ENCODE measurements at regions not wholly inside any gene's neighbourhood (a gene's known extent, or its start where the extent isn't known, plus 50 kb on each side); places are given as distances from the start of the nearest gene placed in this dataset.

DNA sequence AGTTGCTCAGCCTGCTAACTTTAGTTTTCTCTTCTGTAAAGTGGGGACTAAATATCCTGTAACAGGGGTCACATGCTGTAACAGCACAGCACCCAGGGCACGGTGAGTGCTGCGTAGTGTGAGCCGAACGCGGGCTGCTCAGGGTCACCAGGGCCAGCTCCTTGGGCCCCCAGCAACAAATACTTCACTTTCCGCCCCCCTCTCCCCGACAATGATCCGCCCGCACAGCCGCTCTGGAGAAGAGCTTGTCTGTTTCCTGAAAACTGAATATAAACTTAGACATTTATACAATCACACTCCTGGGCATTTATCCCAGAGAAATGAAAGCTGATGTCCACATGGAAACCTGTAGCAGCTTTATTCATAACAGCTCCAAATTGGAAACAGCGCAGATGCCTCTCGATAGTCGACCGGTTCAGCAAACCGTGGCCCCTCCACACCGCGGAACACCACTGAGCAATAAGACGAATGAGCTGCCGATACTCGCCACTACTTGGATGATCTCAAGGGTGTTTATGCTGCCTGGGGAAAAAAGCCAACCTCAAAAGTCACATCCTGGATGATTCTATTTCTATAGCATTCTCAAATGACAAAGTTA is 267.2 kb downstream of the PARN start:
- POLR2A ChIA-PET, result no interaction called here
- intact Hi-C loops (cut with micrococcal nuclease), result no loop called here
- TF ChIP-seq, protein P1, sequence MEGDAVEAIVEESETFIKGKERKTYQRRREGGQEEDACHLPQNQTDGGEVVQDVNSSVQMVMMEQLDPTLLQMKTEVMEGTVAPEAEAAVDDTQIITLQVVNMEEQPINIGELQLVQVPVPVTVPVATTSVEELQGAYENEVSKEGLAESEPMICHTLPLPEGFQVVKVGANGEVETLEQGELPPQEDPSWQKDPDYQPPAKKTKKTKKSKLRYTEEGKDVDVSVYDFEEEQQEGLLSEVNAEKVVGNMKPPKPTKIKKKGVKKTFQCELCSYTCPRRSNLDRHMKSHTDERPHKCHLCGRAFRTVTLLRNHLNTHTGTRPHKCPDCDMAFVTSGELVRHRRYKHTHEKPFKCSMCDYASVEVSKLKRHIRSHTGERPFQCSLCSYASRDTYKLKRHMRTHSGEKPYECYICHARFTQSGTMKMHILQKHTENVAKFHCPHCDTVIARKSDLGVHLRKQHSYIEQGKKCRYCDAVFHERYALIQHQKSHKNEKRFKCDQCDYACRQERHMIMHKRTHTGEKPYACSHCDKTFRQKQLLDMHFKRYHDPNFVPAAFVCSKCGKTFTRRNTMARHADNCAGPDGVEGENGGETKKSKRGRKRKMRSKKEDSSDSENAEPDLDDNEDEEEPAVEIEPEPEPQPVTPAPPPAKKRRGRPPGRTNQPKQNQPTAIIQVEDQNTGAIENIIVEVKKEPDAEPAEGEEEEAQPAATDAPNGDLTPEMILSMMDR (IDR thresholded peaks at IDR 0.05), result no peak
- ATAC-seq (no peak), DNase-seq (no peak)
- Mint-ChIP-seq H3K4me3 (no peak overlapping the region), H3K27me3 (no peaks in the 10 kb centered on the region), H3K4me1 (ENCODE audit: low read depth) (no peaks in the 10 kb centered on the region), H3K27ac (no peak overlapping the region), H3K36me3 (ENCODE audit: low read depth) (no peaks in the 10 kb centered on the region), H3K9me3 (no peaks in the 10 kb centered on the region)
- CTCF ChIA-PET, result no interaction called here

DNA sequence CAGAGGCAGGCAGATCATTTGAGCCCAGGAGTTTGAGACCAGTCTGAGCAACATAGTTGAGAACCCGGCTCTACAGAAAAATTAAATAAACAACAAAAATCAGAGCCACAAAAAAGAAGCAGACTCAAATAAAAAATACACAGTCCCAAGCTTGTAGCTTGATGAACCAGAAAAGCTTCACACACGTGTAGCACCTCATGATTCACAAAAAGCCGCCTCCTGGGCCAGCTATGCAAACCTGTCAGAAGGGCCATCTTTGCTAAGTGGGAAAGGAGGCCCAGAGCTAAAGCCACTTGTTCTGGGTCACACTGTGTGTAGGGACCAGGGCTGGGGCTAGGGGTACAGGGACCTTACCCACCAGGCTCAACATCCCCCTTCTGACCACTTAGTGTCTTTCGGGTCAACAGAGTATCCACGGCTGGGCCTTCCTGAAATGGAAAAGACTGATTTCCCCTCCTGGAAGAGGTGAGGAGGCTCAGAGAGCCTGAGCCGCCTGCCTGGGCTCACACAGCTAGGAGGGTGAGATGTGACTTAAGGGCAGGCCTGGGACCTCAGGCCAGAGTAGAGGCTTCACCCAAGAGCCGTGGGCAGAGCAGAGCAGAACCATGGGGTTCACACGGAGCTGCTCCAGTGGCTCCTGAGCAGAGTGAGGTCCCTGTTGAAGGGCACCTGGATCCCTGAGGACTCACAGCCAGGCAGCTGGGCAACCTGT is 269.6 kb downstream of the PARN start:
- Mint-ChIP-seq H3K4me3 (no peak overlapping the region), H3K27ac (no peak overlapping the region), H3K36me3 (ENCODE audit: low read depth) (no peaks in the 10 kb centered on the region), H3K9me3 (no peaks in the 10 kb centered on the region), H3K4me1 (ENCODE audit: low read depth) (peaks cover 1% of the 10 kb centered on the region), H3K27me3 (peaks cover 4% of the 10 kb centered on the region)
- ATAC-seq (no peak), DNase-seq (no peak)
- TF ChIP-seq, protein P1 (IDR thresholded peaks at IDR 0.05), result no peak
- POLR2A ChIA-PET, result no interaction called here
- intact Hi-C loops (cut with micrococcal nuclease), result no loop called here
- CTCF ChIA-PET, result no interaction called here

DNA sequence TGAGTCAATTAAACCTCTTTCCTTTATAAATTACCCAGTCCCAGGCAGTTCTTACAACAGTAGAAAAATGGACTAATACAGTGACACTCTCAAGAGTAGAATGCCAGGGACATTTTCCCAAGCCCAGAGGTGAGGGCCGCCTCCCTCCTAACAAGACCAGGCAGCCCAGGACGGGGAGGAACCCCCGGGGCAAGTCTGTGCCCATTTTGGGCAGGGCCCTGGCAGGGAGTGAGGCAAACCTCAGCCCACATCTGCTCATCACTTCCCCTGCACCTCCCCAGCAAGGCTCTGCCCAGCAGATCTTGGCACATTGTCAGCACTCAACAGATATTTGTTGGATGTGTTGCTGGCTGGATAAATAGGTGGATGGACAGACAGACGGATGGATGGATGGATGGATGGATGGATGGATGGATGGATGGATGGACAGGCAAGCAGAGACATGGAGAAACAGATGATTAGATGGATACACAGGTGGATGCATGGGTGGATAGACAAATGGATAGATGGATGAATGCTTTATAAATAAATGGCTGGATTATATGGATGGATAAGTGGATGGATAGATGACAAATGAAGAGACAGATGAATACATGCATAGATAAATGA is 271.3 kb downstream of the PARN start:
- CTCF ChIA-PET, result no interaction called here
- H3K27me3 Mint-ChIP-seq, result peaks cover 5% of the 10 kb centered on the region
- H3K9me3 Mint-ChIP-seq, result no peaks in the 10 kb centered on the region
- ATAC-seq (no peak), DNase-seq (no peak)
- TF ChIP-seq, protein P1 (IDR thresholded peaks at IDR 0.05), result no peak
- H3K4me3 Mint-ChIP-seq, result no peak overlapping the region
- POLR2A ChIA-PET, result no interaction called here
- peaks cover 10% of the 10 kb centered on the region for H3K4me1 Mint-ChIP-seq (ENCODE audit: low read depth)
- no peak overlapping the region for H3K27ac Mint-ChIP-seq
- intact Hi-C loops (cut with micrococcal nuclease), result no loop called here
- no peaks in the 10 kb centered on the region for H3K36me3 Mint-ChIP-seq (ENCODE audit: low read depth)

DNA sequence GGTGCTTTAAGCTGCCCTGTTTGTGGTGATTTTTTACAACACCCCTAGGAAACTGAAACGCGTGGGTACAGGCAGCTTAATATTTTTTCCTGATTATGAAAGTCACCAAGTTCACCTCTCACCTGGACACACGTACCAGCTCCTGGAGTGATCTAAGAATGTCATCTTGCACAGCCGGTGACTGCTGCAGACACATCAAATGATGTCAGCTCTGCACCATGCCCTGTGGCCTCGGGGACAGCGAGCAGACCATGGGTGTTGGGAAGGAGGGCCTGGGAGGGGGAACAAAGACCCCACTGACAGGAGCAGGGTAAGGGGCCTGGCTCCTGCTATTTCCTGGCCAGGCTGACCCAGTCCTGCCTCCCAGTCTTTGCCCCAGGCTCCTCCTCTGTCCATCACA is 272.7 kb downstream of the PARN start:
- ChIA-PET POLR2A (no interaction called here), CTCF (no interaction called here)
- no peaks in the 10 kb centered on the region for H3K9me3 Mint-ChIP-seq
- peaks cover 7% of the 10 kb centered on the region for H3K27me3 Mint-ChIP-seq
- no peak for ATAC-seq
- TF ChIP-seq, protein P1 (IDR thresholded peaks at IDR 0.05), result no peak
- H3K27ac Mint-ChIP-seq, result no peak overlapping the region
- no peak overlapping the region for H3K4me3 Mint-ChIP-seq
- no peak for DNase-seq
- intact Hi-C loops (cut with micrococcal nuclease), result no loop called here
- H3K36me3 Mint-ChIP-seq (ENCODE audit: low read depth), result no peaks in the 10 kb centered on the region
- peaks cover 10% of the 10 kb centered on the region for H3K4me1 Mint-ChIP-seq (ENCODE audit: low read depth)

DNA sequence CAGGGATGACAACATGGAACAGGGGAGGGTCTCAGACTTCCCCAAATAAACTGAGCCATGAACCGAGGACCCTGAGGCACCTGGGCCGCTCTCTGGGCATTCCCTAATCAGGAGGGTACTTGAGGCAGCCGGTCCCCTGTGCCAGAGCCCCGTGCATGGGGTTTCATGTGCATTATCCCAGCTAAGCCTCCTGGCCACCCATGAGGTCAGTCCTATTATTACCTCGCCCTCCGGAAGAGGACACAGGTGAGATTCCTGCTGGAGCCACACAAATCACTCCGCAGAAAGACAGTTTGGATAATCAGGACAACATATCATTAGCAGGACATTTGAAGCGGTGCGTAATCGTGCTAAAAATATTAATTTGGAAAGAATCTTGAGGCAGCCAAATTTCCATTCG is 274.0 kb downstream of the PARN start:
- DNase-seq (no peak), ATAC-seq (no peak)
- Mint-ChIP-seq H3K36me3 (ENCODE audit: low read depth) (no peaks in the 10 kb centered on the region), H3K4me1 (ENCODE audit: low read depth) (peaks cover 10% of the 10 kb centered on the region), H3K4me3 (no peak overlapping the region), H3K27ac (no peak overlapping the region), H3K9me3 (no peaks in the 10 kb centered on the region), H3K27me3 (peaks cover 7% of the 10 kb centered on the region)
- TF ChIP-seq, protein P1 (IDR thresholded peaks at IDR 0.05), result no peak
- POLR2A ChIA-PET, result no interaction called here
- intact Hi-C loops (cut with micrococcal nuclease), result no loop called here
- CTCF ChIA-PET, result interaction anchor here (1.2 kb wide), 1 partner anchor 46 kb away, joined by 4 read pairs; no protein-coding TSS in a partner anchor
